ENCODE measurements at regions not wholly inside any gene's neighbourhood (a gene's known extent, or its start where the extent isn't known, plus 50 kb on each side); places are given as distances from the start of the nearest gene placed in this dataset.

GRCh38 chr4:121277194-121278105 is 103.4 kb downstream of the QRFPR start:
- DNase-seq: peak; percentile 44

- DNase-seq: no peak
Measured at GRCh38 chr4:121273191-121273590, 107.6 kb downstream of the QRFPR start.

GRCh38 chr4:121272526-121272925 is 108.3 kb downstream of the QRFPR start:
- DNase-seq: peak; percentile 84

GRCh38 chr4:121270389-121270788 is 106.3 kb upstream of the TNIP3 start:
- no peak for DNase-seq

- no peak for DNase-seq
Measured at GRCh38 chr4:121269001-121269400, 104.9 kb upstream of the TNIP3 start.

GRCh38 chr4:121266982-121267381 is 102.9 kb upstream of the TNIP3 start:
- no peak for DNase-seq

- DNase-seq: peak; percentile 77
Measured at GRCh38 chr4:121256887-121257466, 92.9 kb upstream of the TNIP3 start.

- peak; percentile 92 for DNase-seq
Measured at GRCh38 chr4:121255986-121256750, 92.0 kb upstream of the TNIP3 start.

GRCh38 chr4:121253961-121254360 is 89.8 kb upstream of the TNIP3 start:
- DNase-seq: no peak

GRCh38 chr4:121252224-121252806 is 88.2 kb upstream of the TNIP3 start:
- peak; percentile 76 for DNase-seq

GRCh38 chr4:121248747-121249146 is 84.6 kb upstream of the TNIP3 start:
- DNase-seq: no peak

- DNase-seq: no peak
Measured at GRCh38 chr4:121246698-121247097, 82.6 kb upstream of the TNIP3 start.

GRCh38 chr4:121243485-121243884 is 79.4 kb upstream of the TNIP3 start:
- peak; percentile 46 for DNase-seq

- no peak for DNase-seq
Measured at GRCh38 chr4:121242188-121242750, 78.1 kb upstream of the TNIP3 start.

GRCh38 chr4:121239951-121240350 is 75.8 kb upstream of the TNIP3 start:
- DNase-seq: no peak

GRCh38 chr4:121238461-121238860 is 74.3 kb upstream of the TNIP3 start:
- no peak for DNase-seq

GRCh38 chr4:121237069-121237399 is 72.9 kb upstream of the TNIP3 start:
- no peak for DNase-seq

GRCh38 chr4:121236353-121237068 is 72.4 kb upstream of the TNIP3 start:
- DNase-seq: no peak

GRCh38 chr4:121233982-121234381 is 69.9 kb upstream of the TNIP3 start:
- DNase-seq: no peak

- DNase-seq: no peak
Measured at GRCh38 chr4:121229993-121230392, 65.9 kb upstream of the TNIP3 start.

- no peak for DNase-seq
Measured at GRCh38 chr4:121228848-121229247, 64.7 kb upstream of the TNIP3 start.

GRCh38 chr4:121227341-121227792 is 63.2 kb upstream of the TNIP3 start:
- peak; percentile 32 for DNase-seq
